Hepatocyte (in vitro differentiated cells): ENCODE measurements at regions not wholly inside any gene's neighbourhood (a gene's known extent, or its start where the extent isn't known, plus 50 kb on each side); places are given as distances from the start of the nearest gene placed in this dataset.

ENCODE experiments used
- DNase-seq: peaks from one replicate; pipeline ENCODE4 v3.0.0-alpha.2; 2016; ENCODE audit warnings: low spot score
- H2AFZ ChIP-seq: fragments of 200-600 bp; sonication (generic); 2 replicates; pipeline ENCODE4 v1.6.0; 2016; ENCODE audit warnings: antibody characterized with exemption, mild to moderate bottlenecking
- H3K27ac ChIP-seq: fragments of 200-600 bp; sonication (generic); 2 replicates; pipeline ENCODE4 v1.5.1; 2016; ENCODE audit warnings: mild to moderate bottlenecking
- H3K27me3 ChIP-seq: fragments of 200-600 bp; sonication (generic); 2 replicates; pipeline ENCODE4 v1.6.1; 2016
- H3K36me3 ChIP-seq: fragments of 200-600 bp; sonication (generic); replicated peaks from 2 replicates; pipeline ENCODE4 v1.5.1; 2016; ENCODE audit warnings: low read depth; ENCODE audit not compliant: insufficient read depth
- H3K4me1 ChIP-seq: fragments of 200-600 bp; sonication (generic); 2 replicates; pipeline ENCODE4 v1.5.1; 2016; ENCODE audit warnings: mild to moderate bottlenecking, moderate library complexity; ENCODE audit not compliant: insufficient read depth
- H3K4me2 ChIP-seq: fragments of 200-600 bp; sonication (generic); 2 replicates; pipeline ENCODE4 v1.6.0; 2016
- H3K4me3 ChIP-seq: fragments of 200-600 bp; sonication (generic); 2 replicates; pipeline ENCODE4 v1.5.1; 2016; ENCODE audit warnings: mild to moderate bottlenecking
- H3K79me2 ChIP-seq: fragments of 200-600 bp; sonication (generic); 2 replicates; pipeline ENCODE4 v1.6.0; 2017; ENCODE audit warnings: mild to moderate bottlenecking
- H3K9me2 ChIP-seq: fragments of 200-600 bp; sonication (generic); replicated peaks from 2 replicates; pipeline ENCODE4 v1.6.0; 2017; ENCODE audit warnings: mild to moderate bottlenecking; ENCODE audit not compliant: insufficient read depth
- H3K9me3 ChIP-seq: fragments of 200-600 bp; sonication (generic); 2 replicates; pipeline ENCODE4 v1.5.1; 2016; ENCODE audit warnings: low read depth, mild to moderate bottlenecking
- H4K20me1 ChIP-seq: fragments of 200-600 bp; sonication (generic); 2 replicates; pipeline ENCODE4 v1.6.0; 2016; ENCODE audit warnings: mild to moderate bottlenecking; ENCODE audit not compliant: insufficient read depth, poor library complexity, severe bottlenecking
- EZH2 ChIP-seq: fragments of 200-600 bp; sonication (generic); IDR thresholded peaks from 2 replicates; pipeline ENCODE4 v1.6.1; 2016; ENCODE audit warnings: antibody characterized with exemption, mild to moderate bottlenecking, borderline replicate concordance
- EZH2phosphoT487 ChIP-seq: fragments of 200-600 bp; sonication (generic); IDR thresholded peaks from one replicate; pipeline ENCODE4 v1.6.1; 2018; ENCODE audit warnings: antibody characterized with exemption, mild to moderate bottlenecking, low read depth, moderate library complexity; ENCODE audit not compliant: unreplicated experiment, severe bottlenecking
- WGBS: methylation state at CpG from one replicate; pipeline ENCODE4 v1.1.6; 2016; ENCODE audit warnings: low lambda C conversion rate; ENCODE audit errors: missing lambda C conversion rate; 5-methylcytosine and 5-hydroxymethylcytosine counted together
- TF ChIP-seq, protein P1 (sequence below): fragments of 200-600 bp; sonication (generic); IDR thresholded peaks from 2 replicates; pipeline ENCODE4 v1.5.1; 2016; ENCODE audit warnings: antibody characterized with exemption, mild to moderate bottlenecking; ENCODE audit not compliant: poor library complexity

DNA sequence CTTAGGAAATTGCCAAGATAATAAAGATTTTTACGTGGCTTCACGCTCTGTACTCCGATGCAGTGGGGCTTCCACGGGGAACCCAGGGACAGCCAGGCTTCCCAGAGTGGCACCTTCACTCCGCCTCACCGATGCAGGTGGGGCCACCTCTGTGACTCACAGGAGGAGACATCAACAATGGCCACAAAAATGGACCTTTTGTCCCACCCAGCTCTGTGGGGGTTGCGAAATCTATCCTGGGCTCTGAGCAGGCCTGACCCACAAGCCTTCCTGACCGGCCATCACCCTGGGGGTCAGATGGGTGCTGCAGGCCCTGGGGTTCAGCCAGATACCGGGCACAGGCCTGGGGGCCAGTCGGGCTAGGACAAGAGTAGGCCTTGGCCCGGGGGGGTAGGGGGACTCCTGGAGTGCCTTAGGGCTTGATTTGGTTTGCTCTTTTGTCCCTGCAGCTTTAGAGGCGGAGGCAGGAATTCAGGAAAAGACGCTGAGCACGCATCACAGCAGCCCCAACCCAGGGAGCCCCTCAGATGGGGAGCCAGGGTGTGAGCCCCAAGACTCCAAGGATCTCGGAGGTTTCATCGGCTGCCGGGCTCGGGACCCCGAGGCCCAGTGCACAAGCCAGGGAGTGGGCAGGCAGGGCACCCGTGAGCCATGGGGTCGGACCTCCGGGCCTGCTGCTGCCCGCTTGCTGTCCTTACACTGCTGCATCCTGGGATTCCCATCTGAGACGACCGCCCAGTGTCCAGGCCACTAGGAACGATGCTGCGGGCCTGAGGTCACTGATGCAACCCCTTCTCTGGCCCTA, 136.5 kb upstream of the NKX1-1 start:
- WGBS = 85% methylated on average over 25 of the region's 27 CpGs
- H3K9me3 ChIP-seq = no peaks in the 10 kb centered on the region
- no peak for TF ChIP-seq EZH2
- TF ChIP-seq, protein P1, sequence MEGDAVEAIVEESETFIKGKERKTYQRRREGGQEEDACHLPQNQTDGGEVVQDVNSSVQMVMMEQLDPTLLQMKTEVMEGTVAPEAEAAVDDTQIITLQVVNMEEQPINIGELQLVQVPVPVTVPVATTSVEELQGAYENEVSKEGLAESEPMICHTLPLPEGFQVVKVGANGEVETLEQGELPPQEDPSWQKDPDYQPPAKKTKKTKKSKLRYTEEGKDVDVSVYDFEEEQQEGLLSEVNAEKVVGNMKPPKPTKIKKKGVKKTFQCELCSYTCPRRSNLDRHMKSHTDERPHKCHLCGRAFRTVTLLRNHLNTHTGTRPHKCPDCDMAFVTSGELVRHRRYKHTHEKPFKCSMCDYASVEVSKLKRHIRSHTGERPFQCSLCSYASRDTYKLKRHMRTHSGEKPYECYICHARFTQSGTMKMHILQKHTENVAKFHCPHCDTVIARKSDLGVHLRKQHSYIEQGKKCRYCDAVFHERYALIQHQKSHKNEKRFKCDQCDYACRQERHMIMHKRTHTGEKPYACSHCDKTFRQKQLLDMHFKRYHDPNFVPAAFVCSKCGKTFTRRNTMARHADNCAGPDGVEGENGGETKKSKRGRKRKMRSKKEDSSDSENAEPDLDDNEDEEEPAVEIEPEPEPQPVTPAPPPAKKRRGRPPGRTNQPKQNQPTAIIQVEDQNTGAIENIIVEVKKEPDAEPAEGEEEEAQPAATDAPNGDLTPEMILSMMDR = no peak
- no peaks in the 10 kb centered on the region for H3K79me2 ChIP-seq
- H4K20me1 ChIP-seq = no peaks in the 10 kb centered on the region
- no peak overlapping the region for H2AFZ ChIP-seq
- no peak for DNase-seq
- no peak overlapping the region for H3K4me2 ChIP-seq
- H3K27me3 ChIP-seq = no peaks in the 10 kb centered on the region
- no peaks in the 10 kb centered on the region for H3K36me3 ChIP-seq
- no peak overlapping the region for H3K27ac ChIP-seq
- no peak overlapping the region for H3K4me3 ChIP-seq
- H3K9me2 ChIP-seq = no peaks in the 10 kb centered on the region
- H3K4me1 ChIP-seq = peaks cover 13% of the 10 kb centered on the region

DNA sequence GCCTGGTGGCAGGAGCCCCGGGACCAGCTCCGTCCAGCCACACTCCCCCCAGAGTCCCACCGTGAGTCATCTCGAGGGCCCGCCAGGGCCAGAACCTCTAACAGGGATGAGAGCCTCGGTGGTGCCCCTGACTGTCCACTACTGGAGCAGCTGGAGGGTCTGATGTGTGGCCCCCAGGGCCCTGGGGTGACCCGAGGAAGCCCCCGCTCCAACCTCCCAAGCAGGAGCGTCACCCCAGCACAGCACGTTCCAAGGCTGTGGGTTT, 135.9 kb upstream of the NKX1-1 start:
- WGBS = 84% methylated on average over 10 of the region's 10 CpGs
- Histone ChIP-seq H3K27ac (no peak overlapping the region), H2AFZ (no peak overlapping the region), H3K4me1 (peaks cover 13% of the 10 kb centered on the region), H3K27me3 (no peaks in the 10 kb centered on the region), H3K4me2 (no peak overlapping the region), H3K9me3 (no peaks in the 10 kb centered on the region), H3K36me3 (no peaks in the 10 kb centered on the region), H4K20me1 (no peaks in the 10 kb centered on the region), H3K4me3 (no peak overlapping the region), H3K79me2 (no peaks in the 10 kb centered on the region), H3K9me2 (no peaks in the 10 kb centered on the region)
- TF ChIP-seq, protein P1 = no peak
- no peak for TF ChIP-seq EZH2phosphoT487
- TF ChIP-seq EZH2 = no peak
- DNase-seq = no peak

DNA sequence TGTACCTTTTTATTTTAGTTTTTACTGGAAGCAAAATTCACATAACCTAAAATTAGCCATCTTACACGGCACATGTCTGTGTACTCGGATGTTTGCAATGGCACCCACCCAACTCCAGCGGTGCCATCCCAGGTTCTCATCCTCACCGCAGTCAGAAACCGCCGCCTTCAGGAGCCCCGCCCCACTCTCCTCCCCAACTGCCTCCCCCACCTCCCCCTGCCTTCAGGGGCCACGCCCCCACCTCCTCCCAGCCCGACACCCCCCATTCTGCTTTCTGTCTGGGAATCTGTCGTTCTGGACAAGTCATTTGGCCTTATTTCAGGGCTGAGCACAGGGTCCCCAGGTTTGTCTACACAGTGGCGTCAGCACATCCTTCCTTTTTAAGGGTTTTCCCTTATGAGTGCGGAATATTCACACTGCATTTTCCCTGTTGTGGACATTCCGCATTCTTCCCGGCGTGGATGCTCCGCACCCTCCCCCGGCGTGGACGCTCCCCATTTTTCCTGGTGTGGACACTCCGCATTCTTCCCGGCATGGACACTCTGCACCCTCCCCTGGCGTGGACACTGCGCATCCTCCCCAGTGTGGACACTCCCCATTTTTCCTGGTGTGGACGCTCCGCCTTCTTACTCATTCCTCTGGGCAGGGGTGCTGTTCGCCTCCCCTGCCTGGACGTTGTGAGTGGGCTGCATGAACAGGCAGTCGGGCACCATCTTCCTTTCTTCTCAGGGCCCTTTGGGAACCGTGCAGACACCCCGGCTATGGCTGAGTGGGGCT, 135.4 kb upstream of the NKX1-1 start:
- Histone ChIP-seq H3K27me3 (no peaks in the 10 kb centered on the region), H3K36me3 (no peaks in the 10 kb centered on the region), H2AFZ (no peak overlapping the region), H4K20me1 (no peaks in the 10 kb centered on the region), H3K79me2 (no peaks in the 10 kb centered on the region), H3K9me3 (no peaks in the 10 kb centered on the region), H3K4me3 (no peak overlapping the region), H3K4me2 (no peak overlapping the region), H3K9me2 (no peaks in the 10 kb centered on the region), H3K4me1 (peaks cover 13% of the 10 kb centered on the region), H3K27ac (no peak overlapping the region)
- WGBS = 86% methylated on average over 28 of the region's 30 CpGs
- no peak for DNase-seq
- TF ChIP-seq, protein P1 = no peak
- TF ChIP-seq EZH2phosphoT487 = no peak
